ENCODE measurements at regions not wholly inside any gene's neighbourhood (a gene's known extent, or its start where the extent isn't known, plus 50 kb on each side); places are given as distances from the start of the nearest gene placed in this dataset.

- no peaks in the 10 kb centered on the region for H4K20me1 ChIP-seq (replicated peaks in 1 of 2; ENCODE audit: control insufficient read depth in 1 of 2, insufficient read depth in 2 of 2, low read length in 2 of 2)
- peak overlapping the region; percentile 67 for H4K91ac ChIP-seq (replicated peaks; ENCODE audit: insufficient read length, low read length)
- no peak overlapping the region for H3K14ac ChIP-seq (ENCODE audit: insufficient read length)
- no peak for FAIRE-seq
- no peak overlapping the region for H3K4ac ChIP-seq (replicated peaks; ENCODE audit: insufficient read length, low read depth, low read length)
- no peaks in the 10 kb centered on the region; the same call in 1 of the 2 replicates for H3K79me1 ChIP-seq (ENCODE audit: low read depth, low read length)
- H3K56ac ChIP-seq (replicated peaks; ENCODE audit: insufficient read length, low read depth, low read length) = no peak overlapping the region
- H2BK5ac ChIP-seq (ENCODE audit: low read depth, low read length) = 0 out of 2 replicates have a peak overlapping the region, but pooled peaks have one; percentile 38
- POLR2A ChIA-PET (ENCODE audit: partially characterized antibody) = no interaction called here
- peaks cover 0 to 4% (median 0%) of the 10 kb centered on the region in 4 experiments; a peak in 1 of 7 replicates for H3K4me1 ChIP-seq (replicated peaks in 1 of 4; ENCODE audit: control insufficient read depth in 3 of 4, insufficient read depth in 4 of 4, low read length in 3 of 4)
- no peak overlapping the region for H3K4me2 ChIP-seq (ENCODE audit: insufficient read depth in 1 of 2, low read depth in 2 of 2, low read length in 2 of 2)
- peak overlapping the region; percentile 6; the same call in 1 of the 2 replicates for H2BK20ac ChIP-seq (ENCODE audit: low read length)
- H3K18ac ChIP-seq (ENCODE audit: extremely low read depth, low read length) = 0 out of 2 replicates have a peak overlapping the region, but pooled peaks have one; percentile 26
- no peak overlapping the region for H4K8ac ChIP-seq (ENCODE audit: extremely low read depth, insufficient read depth, low read length)
- no peaks in the 10 kb centered on the region for H3K9me3 ChIP-seq (ENCODE audit: insufficient read depth in 2 of 2, low read depth in 1 of 2, low read length in 1 of 2)
- no peaks in the 10 kb centered on the region for H3K27me3 ChIP-seq (replicated peaks in 1 of 4; ENCODE audit: control insufficient read depth in 3 of 4, extremely low read depth in 1 of 4, insufficient read depth in 3 of 4, low read length in 3 of 4)
- peak overlapping the region; percentile 42; the same call in 1 of the 2 replicates for H2BK12ac ChIP-seq (ENCODE audit: low read depth, low read length)
- no peak overlapping the region for H3K9ac ChIP-seq (replicated peaks in 1 of 4; ENCODE audit: extremely low read depth in 1 of 4, low read depth in 3 of 4, low read length in 3 of 4)
- CTCF ChIA-PET (ENCODE audit: partially characterized antibody) = no interaction called here
- no peak overlapping the region for H2BK15ac ChIP-seq (ENCODE audit: low read length)
- H3K27ac ChIP-seq (ENCODE audit: low read depth, low read length) = no peak overlapping the region
- no peaks in the 10 kb centered on the region; a peak in 1 of 8 replicates for H3K36me3 ChIP-seq (ENCODE audit: control insufficient read depth in 2 of 4, insufficient read depth in 4 of 4, low read length in 3 of 4)
- no peaks in the 10 kb centered on the region for H3K23me2 ChIP-seq (ENCODE audit: low read depth, low read length)
- no peak for DNase-seq (ENCODE audit: low read depth in 1 of 2, low spot score in 2 of 2)
- H3K79me2 ChIP-seq (ENCODE audit: control insufficient read depth in 1 of 2, insufficient read depth in 2 of 2, low read length in 2 of 2) = no peaks in the 10 kb centered on the region
- H2AK5ac ChIP-seq (ENCODE audit: low read depth, low read length) = no peak overlapping the region
- 85% methylated on average over 3 of the region's 3 CpGs; no CpG with 5 or more reads in 1 of the 2 experiments for WGBS, 2 experiments (ENCODE audit: extremely low coverage in 1 of 2, insufficient coverage in 1 of 2, insufficient read length in 1 of 2, insufficient replicate concordance in 2 of 2, low coverage in 1 of 2, low lambda C conversion rate in 2 of 2, missing lambda C conversion rate in 1 of 2)
- H2BK120ac ChIP-seq (replicated peaks; ENCODE audit: low read depth, low read length) = peak overlapping the region; percentile 60
- H2AFZ ChIP-seq (ENCODE audit: low read length) = peak overlapping the region; percentile 36; the same call in 1 of the 2 replicates
- H3K23ac ChIP-seq (ENCODE audit: insufficient read length) = no peak overlapping the region
- H3K4me3 ChIP-seq (ENCODE audit: extremely low read depth in 1 of 4, insufficient read depth in 2 of 4, low read depth in 3 of 4, low read length in 4 of 4) = no peak overlapping the region
- no peak overlapping the region for H4K5ac ChIP-seq (ENCODE audit: insufficient read length, low read depth, low read length)
- no peak for TF ChIP-seq SRF (IDR thresholded peaks at IDR 0.05; ENCODE audit: low read depth, low read length)
- peak; percentile 56 for TF ChIP-seq BACH1 (IDR thresholded peaks at IDR 0.05; ENCODE audit: low read length)
- no peak for TF ChIP-seq TAF7 (optimal IDR thresholded peaks at IDR 0.05; ENCODE audit: borderline replicate concordance, low read depth, low read length)
- TF ChIP-seq NRF1 (IDR thresholded peaks at IDR 0.05; ENCODE audit: low read depth, low read length) = no peak
- no peak for TF ChIP-seq MAX (IDR thresholded peaks at IDR 0.05)
- TF ChIP-seq BRCA1 (IDR thresholded peaks at IDR 0.05; ENCODE audit: low read depth, low read length) = no peak
- TF ChIP-seq CBX5 (IDR thresholded peaks at IDR 0.05; ENCODE audit: low read depth, low read length) = no peak
- TF ChIP-seq GTF2F1 (IDR thresholded peaks at IDR 0.05; ENCODE audit: borderline replicate concordance, low read depth, low read length) = no peak
- no peak for TF ChIP-seq BCL11A (IDR thresholded peaks at IDR 0.05; ENCODE audit: low read depth in 2 of 2, low read length in 2 of 2)
- no peak for TF ChIP-seq RFX5 (IDR thresholded peaks at IDR 0.05; ENCODE audit: borderline replicate concordance, low read depth, low read length)
- no peak for TF ChIP-seq USF2 (IDR thresholded peaks at IDR 0.05; ENCODE audit: low read length)
- no peak for TF ChIP-seq SIX5 (IDR thresholded peaks at IDR 0.05; ENCODE audit: low read depth, low read length)
- TF ChIP-seq CTBP2 (IDR thresholded peaks at IDR 0.05; ENCODE audit: borderline replicate concordance, insufficient read depth, insufficient read length, low read length) = no peak
- no peak for TF ChIP-seq JUN (IDR thresholded peaks at IDR 0.05; ENCODE audit: low read depth, low read length)
Observed at GRCh38 chr13:30364133-30364532, 56.8 kb upstream of the KATNAL1 start.

All from H1 (cell line).